ENCODE measurements at regions not wholly inside any gene's neighbourhood (a gene's known extent, or its start where the extent isn't known, plus 50 kb on each side); places are given as distances from the start of the nearest gene placed in this dataset.

GRCh38 chr6:40973304-40973703, 65.7 kb downstream of the UNC5CL start:
- ATAC-seq, result no peak

- no peak for ATAC-seq
Measured at GRCh38 chr6:40972814-40973213, 66.2 kb downstream of the UNC5CL start.

GRCh38 chr6:40972190-40972589, 66.8 kb downstream of the UNC5CL start:
- ATAC-seq, result no peak

- ATAC-seq, result no peak
Measured at GRCh38 chr6:40968620-40969164, 70.3 kb downstream of the UNC5CL start.

- ATAC-seq, result no peak
Measured at GRCh38 chr6:40966860-40967259, 72.2 kb downstream of the UNC5CL start.

GRCh38 chr6:40965046-40965445, 74.0 kb downstream of the UNC5CL start:
- ATAC-seq, result no peak

- no peak for ATAC-seq
Measured at GRCh38 chr6:40963019-40963418, 76.0 kb downstream of the UNC5CL start.

GRCh38 chr6:40962241-40962640, 76.8 kb downstream of the UNC5CL start:
- peak; percentile 38 to 49 for ATAC-seq

- no peak for ATAC-seq
Measured at GRCh38 chr6:40961831-40962230, 77.2 kb downstream of the UNC5CL start.

GRCh38 chr6:40960742-40961430, 78.1 kb downstream of the UNC5CL start:
- ATAC-seq, result no peak

- ATAC-seq, result no peak
Measured at GRCh38 chr6:40959781-40960327, 79.2 kb downstream of the UNC5CL start.

GRCh38 chr6:40958738-40959137, 80.3 kb downstream of the UNC5CL start:
- no peak for ATAC-seq

- ATAC-seq, result no peak
Measured at GRCh38 chr6:40957616-40958492, 81.2 kb downstream of the UNC5CL start.

GRCh38 chr6:40956936-40957335, 82.1 kb downstream of the UNC5CL start:
- no peak for ATAC-seq

GRCh38 chr6:40955178-40955545, 83.9 kb downstream of the UNC5CL start:
- ATAC-seq, result no peak

GRCh38 chr6:40954446-40955177, 84.4 kb downstream of the UNC5CL start:
- ATAC-seq, result no peak

GRCh38 chr6:40953486-40953885, 85.5 kb downstream of the UNC5CL start:
- no peak for ATAC-seq

GRCh38 chr6:40950986-40951698, 87.9 kb downstream of the UNC5CL start:
- no peak for ATAC-seq

GRCh38 chr6:40948570-40948969, 90.5 kb downstream of the UNC5CL start:
- no peak for ATAC-seq

GRCh38 chr6:40947876-40948526, 91.0 kb downstream of the UNC5CL start:
- ATAC-seq, result no peak

GRCh38 chr6:40946738-40947301, 92.2 kb downstream of the UNC5CL start:
- ATAC-seq, result no peak
